Neural cell (in vitro differentiated cells): ENCODE measurements at regions not wholly inside any gene's neighbourhood (a gene's known extent, or its start where the extent isn't known, plus 50 kb on each side); places are given as distances from the start of the nearest gene placed in this dataset.

ENCODE experiments used
- EP300 ChIP-seq: fragments of 450-650 bp; conservative IDR thresholded peaks from 2 replicates; pipeline ENCODE4 v1.6.1; 2014; ENCODE audit warnings: antibody characterized with exemption, mild to moderate bottlenecking, moderate library complexity; ENCODE audit not compliant: poor library complexity, severe bottlenecking
- EZH2 ChIP-seq: fragments of 200-600, 300-800 bp; shearing (Covaris generic), sonication (generic); IDR thresholded peaks from 2 replicates; pipeline ENCODE4 v1.6.1; 2014; ENCODE audit warnings: antibody characterized with exemption, low read length, borderline replicate concordance, mild to moderate bottlenecking; ENCODE audit not compliant: insufficient read depth, poor library complexity, severe bottlenecking
- POLR2AphosphoS5 ChIP-seq: IDR thresholded peaks from 2 replicates; pipeline ENCODE4 v1.6.1; 2012
- RAD21 ChIP-seq: fragments of 450-650 bp; conservative IDR thresholded peaks from 2 replicates; pipeline ENCODE4 v1.6.1; 2014; ENCODE audit warnings: antibody characterized with exemption, mild to moderate bottlenecking, moderate library complexity
- SMC3 ChIP-seq: fragments of 450-650 bp; conservative IDR thresholded peaks from 2 replicates; pipeline ENCODE4 v1.6.1; 2014; ENCODE audit warnings: antibody characterized with exemption, mild to moderate bottlenecking, moderate library complexity; ENCODE audit not compliant: poor library complexity
- TF ChIP-seq, protein P1 (sequence below): fragments of 450-650 bp; IDR thresholded peaks from 2 replicates; pipeline ENCODE4 v1.5.1; 2014; ENCODE audit warnings: antibody characterized with exemption, mild to moderate bottlenecking, moderate library complexity; ENCODE audit not compliant: poor library complexity, severe bottlenecking
- TF ChIP-seq, protein P2 (sequence below): IDR thresholded peaks from 2 replicates; pipeline ENCODE4 v1.6.1; 2012; ENCODE audit warnings: borderline replicate concordance

DNA sequence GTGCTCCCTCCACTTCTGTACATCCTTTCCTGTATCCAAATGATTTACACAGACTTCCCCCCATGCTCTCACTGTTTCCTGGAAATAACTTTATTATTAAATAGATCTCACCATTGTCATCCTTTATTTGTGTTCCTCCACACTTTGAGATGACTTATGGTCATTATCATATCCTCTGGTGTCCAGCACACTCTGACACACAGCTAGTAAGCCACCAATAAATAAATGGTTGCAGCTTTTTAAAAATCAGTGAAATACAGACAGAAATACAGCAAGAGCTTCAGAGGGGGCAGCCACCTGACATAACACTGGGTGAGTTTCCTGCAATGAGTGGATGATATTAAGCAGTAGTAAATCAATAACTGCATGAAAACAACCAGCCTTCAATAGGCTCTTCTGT is 2036.4 kb upstream of the AGA start:
- no peak for TF ChIP-seq EZH2
- TF ChIP-seq, protein P1, sequence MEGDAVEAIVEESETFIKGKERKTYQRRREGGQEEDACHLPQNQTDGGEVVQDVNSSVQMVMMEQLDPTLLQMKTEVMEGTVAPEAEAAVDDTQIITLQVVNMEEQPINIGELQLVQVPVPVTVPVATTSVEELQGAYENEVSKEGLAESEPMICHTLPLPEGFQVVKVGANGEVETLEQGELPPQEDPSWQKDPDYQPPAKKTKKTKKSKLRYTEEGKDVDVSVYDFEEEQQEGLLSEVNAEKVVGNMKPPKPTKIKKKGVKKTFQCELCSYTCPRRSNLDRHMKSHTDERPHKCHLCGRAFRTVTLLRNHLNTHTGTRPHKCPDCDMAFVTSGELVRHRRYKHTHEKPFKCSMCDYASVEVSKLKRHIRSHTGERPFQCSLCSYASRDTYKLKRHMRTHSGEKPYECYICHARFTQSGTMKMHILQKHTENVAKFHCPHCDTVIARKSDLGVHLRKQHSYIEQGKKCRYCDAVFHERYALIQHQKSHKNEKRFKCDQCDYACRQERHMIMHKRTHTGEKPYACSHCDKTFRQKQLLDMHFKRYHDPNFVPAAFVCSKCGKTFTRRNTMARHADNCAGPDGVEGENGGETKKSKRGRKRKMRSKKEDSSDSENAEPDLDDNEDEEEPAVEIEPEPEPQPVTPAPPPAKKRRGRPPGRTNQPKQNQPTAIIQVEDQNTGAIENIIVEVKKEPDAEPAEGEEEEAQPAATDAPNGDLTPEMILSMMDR = no peak
- no peak for TF ChIP-seq SMC3
- TF ChIP-seq, protein P2, sequence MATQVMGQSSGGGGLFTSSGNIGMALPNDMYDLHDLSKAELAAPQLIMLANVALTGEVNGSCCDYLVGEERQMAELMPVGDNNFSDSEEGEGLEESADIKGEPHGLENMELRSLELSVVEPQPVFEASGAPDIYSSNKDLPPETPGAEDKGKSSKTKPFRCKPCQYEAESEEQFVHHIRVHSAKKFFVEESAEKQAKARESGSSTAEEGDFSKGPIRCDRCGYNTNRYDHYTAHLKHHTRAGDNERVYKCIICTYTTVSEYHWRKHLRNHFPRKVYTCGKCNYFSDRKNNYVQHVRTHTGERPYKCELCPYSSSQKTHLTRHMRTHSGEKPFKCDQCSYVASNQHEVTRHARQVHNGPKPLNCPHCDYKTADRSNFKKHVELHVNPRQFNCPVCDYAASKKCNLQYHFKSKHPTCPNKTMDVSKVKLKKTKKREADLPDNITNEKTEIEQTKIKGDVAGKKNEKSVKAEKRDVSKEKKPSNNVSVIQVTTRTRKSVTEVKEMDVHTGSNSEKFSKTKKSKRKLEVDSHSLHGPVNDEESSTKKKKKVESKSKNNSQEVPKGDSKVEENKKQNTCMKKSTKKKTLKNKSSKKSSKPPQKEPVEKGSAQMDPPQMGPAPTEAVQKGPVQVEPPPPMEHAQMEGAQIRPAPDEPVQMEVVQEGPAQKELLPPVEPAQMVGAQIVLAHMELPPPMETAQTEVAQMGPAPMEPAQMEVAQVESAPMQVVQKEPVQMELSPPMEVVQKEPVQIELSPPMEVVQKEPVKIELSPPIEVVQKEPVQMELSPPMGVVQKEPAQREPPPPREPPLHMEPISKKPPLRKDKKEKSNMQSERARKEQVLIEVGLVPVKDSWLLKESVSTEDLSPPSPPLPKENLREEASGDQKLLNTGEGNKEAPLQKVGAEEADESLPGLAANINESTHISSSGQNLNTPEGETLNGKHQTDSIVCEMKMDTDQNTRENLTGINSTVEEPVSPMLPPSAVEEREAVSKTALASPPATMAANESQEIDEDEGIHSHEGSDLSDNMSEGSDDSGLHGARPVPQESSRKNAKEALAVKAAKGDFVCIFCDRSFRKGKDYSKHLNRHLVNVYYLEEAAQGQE = no peak
- TF ChIP-seq POLR2AphosphoS5 = no peak
- no peak for TF ChIP-seq RAD21
- TF ChIP-seq EP300 = no peak
